NCI-H187 treated with DMSO at 0.1 percent for 48 hours (cell line): ENCODE measurements at regions not wholly inside any gene's neighbourhood (a gene's known extent, or its start where the extent isn't known, plus 50 kb on each side); places are given as distances from the start of the nearest gene placed in this dataset.

Source experiments
- DNase-seq: peaks from one replicate; lab custom pipeline; 2025; lab: John Stamatoyannopoulos, UW

DNA sequence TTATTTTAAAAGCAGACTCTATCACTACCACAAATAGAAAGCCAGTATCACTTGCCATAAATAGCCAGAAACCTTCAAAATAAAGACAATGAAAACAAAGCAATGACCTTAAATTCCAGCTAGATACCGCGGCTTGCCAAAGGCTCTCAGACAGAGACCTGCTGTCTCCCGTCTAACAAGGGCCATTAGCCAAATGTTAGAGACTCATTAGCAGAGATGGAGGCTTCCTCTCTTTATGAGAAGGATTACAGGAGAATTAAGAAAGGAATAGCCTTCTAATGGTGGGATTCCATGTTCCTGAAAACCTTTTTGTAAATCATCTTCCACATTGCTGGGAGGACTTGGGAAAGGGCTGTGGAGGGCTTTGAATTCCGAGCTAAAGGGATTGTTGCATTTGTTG is 206.7 kb downstream of the AACS start:
- DNase-seq: no peak

DNA sequence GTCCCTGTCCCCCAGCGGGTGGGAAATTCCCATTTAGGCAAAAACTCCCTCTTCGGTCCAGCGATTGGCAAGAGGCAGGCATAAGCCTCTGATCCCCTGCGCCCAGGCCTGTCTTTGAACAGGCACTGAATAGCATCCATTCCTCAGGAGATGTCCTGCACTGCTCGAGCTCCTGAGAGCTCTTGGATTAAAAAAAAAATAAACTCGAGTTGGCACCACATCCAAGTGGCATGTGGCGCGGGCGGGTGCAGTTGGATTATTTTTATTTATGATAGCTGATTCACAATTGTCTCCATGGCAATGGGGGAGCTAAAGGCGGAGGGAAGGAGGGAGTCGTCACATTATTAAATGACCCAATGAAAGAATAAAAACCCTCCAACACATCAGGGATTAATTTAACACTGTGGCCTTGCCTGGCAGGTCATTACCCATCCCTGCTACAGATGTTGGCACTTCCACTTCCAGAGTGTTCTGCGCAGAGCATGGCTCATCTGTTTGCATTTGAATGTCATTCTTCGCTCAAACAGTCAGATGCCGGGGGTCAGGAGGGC is 207.2 kb downstream of the AACS start:
- DNase-seq: no peak

DNA sequence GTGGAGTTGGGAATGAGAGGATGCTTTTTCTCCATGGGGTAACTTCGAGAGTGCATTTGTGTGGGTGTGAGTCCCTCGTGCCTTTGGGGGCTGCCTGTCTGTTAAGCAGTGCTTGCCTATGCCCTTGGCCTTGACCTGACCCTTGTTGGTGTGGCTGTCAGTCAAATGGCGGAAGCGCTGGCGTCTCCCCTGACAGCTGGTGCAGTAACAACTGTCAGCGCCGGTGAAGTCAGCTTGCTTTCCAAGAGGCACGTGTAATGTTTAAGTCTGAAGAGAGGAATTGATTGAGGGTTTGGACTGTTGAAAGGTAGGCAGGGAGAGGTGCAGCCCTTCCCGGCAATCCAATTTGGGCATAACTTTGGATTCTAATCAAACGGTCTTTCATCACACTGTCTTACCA is 211.3 kb downstream of the AACS start:
- DNase-seq: no peak

DNA sequence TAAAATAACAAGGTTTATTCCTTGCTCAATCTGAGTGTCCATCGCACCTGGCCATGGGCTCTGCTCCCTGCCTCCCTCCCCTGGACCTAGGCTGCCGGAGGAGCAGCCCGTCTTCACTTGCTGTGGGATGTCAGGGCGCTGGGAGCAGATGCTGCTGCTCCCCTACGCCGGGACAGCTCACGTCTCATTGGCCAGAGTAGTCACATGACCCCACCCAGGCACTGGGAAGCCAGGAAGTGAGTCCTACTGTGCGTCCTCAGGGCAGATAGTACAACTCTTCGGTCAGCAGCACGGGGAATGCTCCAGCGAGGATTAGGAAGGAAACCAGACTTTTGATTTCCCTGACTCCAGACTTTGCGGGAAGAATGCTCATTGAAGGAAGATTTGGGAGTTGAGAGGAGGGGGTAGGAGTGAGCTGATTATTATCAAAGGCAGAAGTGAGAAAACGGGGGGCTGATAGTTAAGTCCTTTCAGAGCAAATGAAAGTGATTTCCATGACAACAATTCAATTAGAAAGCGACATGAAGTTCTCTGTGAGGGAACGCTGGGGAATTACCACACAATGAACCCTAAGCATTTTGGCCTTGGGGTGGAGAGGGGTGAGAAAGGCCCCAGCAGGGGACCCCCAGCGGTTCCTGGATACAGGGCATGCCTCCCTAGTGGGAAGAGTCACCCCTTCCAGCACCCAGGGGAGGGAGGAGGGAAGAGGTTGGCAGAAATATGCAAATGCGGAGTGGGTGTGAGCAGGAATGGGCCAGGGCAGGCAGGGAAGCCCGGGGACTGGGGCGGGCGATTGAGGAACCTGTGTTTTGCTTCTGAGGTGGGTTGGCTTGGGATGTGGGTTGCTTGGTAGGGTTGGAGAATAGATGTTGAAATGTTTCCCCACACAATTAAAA is 215.5 kb downstream of the AACS start:
- no peak for DNase-seq

DNA sequence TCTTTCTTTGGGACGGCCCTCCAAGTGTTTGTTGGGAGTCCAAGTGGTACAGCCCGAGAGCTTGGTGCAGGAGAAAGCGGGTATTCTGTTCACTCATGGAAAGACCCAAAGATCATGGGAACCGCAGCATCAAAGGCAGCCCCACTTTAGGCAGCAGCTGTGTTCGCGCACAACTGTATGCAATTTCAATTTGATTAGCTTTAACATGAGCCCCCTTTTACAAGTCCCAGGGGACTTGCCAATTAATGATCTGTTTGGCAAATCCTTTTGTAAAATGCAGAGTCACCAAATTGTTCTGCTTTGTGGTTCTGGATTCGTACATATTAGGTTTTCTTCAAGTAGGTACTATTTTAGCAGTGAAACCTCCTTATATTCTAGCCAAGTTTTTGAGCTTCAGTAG is 217.7 kb downstream of the AACS start:
- no peak for DNase-seq

DNA sequence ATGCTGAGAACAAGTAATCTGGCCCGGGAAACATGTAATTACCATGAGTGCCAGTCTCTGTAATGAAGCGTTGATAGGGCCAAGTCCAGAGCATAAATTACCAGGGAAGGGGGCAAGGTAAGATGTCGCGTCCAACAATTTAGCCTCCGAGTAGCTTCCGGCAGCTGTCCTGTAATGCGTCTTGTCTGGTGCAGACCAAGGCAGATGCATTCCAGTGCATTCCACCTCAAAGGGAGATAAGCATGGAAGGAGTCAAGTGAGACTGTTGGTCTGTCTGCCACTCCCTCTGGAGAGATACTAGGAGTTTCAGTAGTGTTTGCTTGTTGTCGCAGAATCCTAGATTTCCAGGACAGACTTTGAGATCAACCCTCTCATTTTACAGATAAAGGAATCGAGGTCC is 218.3 kb downstream of the AACS start:
- DNase-seq: no peak

DNA sequence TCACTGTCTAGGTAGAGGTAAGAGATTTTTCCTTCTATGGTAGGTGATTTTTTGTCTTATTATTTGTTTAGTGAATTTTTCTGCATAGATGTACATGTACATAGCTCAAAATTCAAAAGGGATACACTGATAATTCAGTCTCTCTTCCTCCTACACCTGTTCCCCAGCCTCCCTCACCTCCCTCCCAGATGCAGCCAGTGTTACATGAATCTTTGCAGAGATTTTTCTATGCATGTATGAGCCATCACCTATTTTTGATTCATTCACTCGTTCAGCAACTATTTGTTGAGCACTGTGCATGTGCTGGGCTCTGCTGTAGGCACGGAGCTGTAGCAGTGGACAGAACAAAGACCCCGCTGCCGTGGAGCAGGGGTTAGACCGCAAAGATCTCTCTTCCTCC is 218.9 kb downstream of the AACS start:
- no peak for DNase-seq

DNA sequence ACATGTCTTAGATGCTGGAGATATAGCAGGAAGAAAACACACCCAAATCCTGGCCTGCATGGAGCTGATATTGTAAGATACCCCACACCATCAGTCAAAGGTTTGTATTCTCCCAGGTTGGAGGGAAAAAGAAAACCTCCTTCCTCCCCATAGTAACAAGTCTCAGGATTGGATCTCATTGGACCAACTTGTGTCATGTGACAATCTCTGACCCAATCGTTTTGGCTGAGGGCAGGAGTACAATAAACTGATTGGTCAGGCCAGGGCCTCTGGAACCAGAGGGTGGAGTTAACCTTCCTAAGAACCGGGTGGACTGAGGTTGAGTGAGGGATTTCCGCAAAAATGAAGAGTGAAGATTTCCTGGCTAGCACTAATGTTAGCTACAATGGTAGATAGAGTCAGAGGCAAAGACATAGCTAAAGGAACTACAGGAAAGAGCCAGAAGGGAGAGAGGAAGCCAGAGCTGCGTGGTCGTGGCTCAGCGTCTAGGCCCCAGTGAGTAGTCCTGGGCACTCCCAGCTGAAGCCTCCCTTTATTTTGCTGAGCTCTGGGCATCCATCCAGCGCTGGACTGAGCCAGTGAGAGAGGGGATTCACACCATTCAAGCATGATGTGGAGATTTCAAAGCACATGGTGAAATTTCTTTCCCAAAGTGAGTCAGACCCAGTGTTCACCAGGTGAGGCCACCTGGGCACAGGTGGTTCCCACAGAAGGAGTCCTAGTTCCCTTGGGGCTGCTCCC is 219.9 kb downstream of the AACS start:
- no peak for DNase-seq

DNA sequence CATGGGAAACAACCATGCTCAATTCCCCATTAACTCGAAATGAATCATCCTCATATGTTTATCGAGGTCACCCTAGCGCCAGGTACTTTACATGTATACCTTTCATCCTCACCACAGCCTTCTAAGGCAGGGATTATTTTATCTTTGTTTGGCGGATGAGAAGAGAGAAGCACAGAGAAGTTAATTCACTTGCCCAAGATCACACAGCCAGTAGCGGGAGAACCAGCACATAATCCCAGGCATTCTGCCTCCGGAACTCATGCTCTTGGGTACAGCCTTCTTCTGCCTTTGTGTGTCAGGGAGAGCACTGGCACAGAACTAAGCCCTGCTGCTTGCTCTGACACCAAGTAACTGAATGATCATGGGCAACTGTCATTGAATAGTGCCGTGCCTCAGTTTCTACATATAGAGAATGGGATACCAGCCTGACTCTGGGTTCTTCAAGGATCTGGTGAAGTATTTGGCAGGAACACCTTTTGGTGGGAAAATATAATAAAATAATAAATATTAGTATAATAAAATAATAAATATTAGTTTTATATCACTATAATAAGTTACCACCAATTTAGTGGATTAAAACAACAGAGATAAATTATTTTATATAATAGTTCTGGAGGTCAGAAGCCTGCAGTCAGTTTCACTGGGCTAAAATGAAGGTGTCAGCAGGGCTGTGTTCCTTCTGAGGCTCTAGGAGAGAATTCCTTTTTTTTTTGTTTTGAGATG is 220.9 kb downstream of the AACS start:
- no peak for DNase-seq

DNA sequence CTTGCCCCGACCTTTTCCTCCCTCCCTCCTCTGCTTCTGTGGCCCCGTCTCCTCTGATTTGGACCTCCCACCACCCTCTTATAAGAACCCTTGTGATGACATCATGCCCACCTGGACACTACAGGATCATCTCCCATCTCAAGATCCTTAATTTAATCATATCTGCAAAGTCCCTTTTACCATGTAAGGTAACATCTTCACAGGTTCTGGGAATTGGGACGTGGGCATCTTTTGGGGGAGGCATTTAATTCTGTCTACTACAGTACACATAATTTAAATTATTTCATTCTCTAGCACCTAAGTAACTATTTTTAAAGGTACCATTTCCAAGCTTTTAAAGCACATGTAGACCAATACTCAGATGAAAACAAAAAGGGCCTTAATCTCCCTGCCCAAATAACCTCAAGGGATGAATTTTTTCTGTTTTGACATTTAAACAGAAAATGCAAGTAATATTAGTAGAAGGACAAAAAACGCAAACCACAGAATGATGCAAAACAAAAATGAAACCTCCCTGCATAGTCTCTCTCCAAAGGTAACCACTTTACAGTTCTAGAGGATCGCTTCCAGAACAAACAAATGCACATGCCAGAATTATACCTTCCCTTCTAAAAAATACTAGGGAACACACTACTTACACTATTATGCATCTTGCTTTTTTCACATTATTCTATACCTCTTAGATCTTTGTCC is 222.1 kb downstream of the AACS start:
- DNase-seq: no peak

DNA sequence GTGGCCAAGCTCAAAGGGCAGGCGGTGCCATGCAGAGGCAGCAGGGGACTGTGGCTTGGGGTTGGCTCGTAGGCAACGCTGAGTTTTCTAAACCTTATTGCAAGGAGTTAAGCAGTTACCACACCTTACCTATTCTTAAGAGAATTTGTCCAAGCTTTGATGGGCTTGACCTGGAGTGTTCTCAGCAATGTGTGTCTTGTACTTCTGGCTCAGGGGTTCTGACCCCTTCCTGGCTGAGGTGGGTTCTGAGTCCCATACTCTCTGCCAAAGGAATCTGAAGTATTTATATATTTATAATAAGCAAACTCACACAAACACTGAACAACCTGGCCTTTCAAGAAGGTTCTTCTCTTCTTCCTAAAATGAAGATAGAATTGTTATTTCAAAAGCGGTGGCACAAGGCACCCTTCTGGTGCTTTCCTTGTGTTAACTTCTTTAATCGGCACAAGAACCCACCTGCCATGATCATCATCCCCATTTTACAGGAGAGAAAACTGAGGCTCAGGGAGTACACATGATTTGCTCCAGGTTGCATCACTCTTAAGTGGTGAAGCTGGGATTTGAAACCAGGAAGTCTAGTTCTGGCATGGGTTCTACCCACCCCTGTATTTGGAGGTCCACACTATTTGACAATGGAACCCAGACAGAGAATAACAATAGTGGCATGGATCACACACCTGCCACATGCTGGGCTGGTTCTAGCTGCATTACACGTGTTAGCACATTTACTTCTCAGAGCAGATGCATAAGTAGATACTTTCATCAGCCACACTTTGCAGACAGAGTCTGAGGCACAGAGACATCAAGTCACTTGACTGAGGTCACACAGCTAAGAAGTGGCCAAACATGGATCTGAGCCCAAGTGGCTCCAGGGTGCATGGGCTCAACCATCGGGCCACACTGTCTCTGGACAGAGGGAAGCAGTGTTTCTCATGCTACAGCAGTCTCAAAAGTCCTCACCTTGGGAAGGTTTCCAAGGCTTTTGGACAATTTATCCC is 224.0 kb downstream of the AACS start:
- DNase-seq: no peak

DNA sequence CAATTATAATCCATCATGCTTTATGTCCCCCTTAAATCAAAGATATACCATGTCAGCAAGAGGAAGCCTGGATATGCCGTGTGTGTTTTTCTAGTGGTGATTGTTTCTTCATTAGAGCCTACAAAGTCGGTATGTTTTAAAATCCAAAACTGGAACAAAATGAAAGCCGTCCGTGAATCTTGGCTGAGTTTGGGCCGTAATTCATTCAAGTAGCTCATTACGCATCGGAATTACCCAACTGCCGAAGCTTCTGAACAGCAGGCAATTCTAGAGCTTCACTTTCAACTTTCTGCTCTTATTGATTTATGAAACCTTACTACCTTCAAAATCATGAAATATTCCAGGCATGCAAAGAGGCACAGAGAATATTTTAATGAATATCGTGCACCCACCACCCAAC is 224.7 kb downstream of the AACS start:
- no peak for DNase-seq

DNA sequence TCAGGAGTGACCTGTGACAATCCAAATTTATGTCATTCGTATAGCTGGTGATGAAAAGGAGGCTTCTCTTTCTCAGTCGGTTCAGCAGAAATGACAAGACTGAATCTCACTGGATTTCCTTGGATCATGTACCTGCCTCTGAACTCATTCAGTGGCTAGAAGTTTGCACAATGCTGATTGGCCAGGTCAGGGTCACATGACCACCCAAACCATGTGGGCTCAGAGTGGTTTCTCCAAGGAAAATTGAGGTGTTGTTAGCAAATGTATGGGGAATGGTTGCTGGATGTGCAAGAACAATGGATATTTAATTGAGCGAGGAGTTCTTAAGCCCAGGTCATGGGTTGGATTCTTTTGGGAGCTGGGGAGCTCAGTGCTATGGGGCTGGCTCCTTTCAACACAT is 227.5 kb downstream of the AACS start:
- DNase-seq: no peak

DNA sequence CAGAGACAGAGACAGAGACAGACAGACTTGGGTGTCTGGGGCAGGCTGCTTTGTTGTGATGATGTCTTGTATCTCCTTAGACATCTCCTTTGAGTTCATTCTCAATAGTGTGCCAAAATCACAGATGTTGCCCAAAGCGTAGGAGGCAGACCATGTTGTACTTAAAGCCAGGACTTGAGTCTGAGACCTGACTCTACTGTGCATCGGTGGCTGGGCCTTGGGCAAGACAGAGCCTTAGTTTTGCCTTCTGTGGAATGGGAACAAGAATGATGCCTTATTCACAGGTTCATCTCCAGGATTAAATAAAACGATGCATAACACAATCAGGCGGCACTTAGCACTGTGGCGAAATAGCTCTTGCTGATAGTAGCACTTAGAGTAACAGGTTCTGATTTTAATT is 230.3 kb downstream of the AACS start:
- no peak for DNase-seq

DNA sequence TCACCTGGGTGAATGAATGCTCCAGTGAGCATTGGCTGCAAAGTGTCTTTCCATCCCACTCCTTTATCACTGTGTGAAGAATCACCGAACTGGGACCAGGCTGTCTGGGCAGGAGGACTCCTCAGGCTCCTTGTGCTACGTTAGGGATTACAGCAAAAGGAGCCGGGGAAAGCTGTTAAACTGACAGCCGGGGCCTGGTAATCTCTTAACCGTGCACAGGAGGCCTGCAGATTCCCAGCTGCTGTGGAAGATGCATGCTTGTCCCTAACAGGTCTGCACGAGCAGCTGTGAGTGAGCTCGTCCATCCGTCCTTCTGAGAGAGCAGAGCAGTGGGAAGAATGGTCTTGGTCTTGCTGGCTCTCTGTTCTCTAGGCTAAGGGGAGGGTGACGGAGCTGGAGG is 231.5 kb downstream of the AACS start:
- DNase-seq: no peak

DNA sequence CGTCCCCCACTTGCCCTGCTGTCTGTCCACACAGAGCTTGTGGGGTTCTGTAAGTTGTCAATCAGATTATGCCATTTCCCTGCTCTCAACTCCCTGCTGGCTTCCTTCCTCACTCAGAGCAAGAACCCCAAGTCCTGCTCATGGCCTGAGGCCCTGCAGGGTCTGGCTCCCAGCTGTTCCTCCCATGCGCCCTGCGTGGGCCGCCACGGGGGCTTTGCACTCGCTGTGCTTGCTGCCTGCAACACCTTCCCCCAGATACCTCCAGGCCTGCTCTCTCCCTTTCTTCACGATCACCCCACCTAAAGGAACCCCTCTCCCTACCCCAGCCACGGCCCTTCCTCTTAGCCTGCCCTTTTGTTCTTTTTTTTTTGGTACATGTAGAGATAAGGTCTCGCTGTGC is 234.6 kb downstream of the AACS start:
- DNase-seq: no peak

DNA sequence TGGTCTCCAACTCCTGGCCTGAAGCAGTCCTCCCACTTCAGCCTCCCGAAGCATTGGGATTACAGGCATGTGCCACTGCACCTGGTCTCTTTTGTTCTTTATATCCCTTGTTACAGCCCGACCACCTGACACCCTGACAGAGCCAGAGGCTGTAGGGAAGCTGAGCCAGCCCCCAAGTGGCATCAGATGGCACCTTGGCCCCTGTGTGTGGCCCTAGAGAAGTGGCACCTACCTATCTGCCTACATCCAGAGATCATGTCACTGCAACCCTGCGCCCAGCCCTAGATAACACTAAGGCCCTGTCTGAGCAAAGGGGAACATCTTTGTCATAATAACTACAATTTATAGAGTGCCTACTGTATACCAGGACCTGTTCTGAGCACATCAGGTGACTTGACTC is 235.0 kb downstream of the AACS start:
- no peak for DNase-seq

DNA sequence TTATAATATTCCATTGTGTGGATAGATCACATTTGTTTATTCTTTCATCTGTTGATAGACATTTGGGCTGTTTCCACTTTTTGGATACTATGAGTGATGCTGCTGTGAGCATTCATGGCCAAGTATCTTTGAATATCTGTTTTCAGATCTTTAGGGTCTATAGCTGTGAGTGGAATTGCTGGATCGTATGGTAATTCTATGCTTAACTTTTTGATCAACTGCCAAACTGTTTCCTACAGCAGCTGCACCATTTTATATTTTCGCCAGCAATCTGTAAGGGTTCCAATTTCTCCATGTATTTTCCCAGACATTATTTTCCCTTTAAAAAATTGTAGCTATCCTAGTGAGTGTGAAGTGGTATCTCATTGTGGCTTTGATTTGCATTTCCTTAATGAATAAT is 238.1 kb downstream of the AACS start:
- no peak for DNase-seq

DNA sequence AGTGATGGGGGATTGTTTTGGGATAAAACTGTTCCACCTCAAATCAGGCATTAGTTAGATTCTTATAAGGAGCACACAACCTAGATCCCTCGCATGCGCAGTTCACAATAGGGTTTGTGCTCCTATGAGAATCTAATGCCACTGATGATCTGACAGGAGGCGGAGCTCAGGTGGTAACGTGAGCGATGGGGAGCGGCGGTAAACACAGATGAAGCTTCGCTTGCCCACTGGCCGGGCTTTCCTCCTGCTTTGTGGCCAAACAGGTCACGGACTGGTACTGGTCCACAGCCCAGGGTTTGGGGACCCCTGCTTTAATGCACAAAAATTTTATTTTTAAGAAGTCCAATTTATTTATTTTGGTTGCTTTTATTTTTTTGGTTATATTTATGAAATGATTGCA is 238.8 kb downstream of the AACS start:
- DNase-seq: no peak

DNA sequence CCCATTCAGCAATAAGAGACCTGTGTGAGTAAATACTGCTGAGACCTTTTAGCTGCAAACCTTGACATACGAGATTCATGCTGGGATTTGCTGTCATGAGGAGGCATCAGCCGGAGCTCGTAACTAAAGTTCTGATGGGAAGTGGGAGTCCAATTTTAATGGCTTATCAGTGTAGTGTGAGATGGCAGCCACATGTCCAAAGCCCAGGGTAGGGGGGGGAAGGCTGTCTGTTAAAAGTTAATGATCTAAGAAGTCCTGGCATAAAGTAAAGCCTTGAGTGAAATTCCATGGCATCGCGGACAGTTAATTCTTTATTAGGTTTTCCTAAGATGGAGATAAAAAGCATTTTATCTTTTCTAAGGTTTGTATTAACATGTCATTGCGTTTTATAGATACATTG is 240.0 kb downstream of the AACS start:
- DNase-seq: no peak

DNA sequence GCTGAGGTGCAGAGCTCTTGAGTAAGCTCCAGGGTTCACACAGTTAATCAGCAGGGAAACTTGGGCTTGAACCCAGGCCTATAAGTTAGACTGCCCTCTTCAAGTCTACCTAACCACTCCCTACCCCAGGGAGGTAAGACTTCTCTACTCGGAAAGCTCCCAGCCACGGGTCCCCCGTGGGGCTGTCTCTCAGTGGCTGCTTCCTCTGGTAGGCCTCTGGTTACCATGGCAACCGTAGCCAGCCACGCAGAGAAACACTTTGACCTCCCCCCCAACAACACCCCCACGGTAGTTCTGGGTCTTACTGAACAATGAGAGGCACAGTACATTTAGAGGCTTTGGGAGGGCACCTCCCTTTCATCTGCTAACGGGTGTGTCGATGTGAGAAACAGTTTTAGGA is 245.2 kb downstream of the AACS start:
- DNase-seq: no peak
